ENCODE measurements at regions not wholly inside any gene's neighbourhood (a gene's known extent, or its start where the extent isn't known, plus 50 kb on each side); places are given as distances from the start of the nearest gene placed in this dataset.

- Histone ChIP-seq H3K36me3 (ENCODE audit: control insufficient read depth, insufficient read depth, low read length) (no peaks in the 10 kb centered on the region), H3K27me3 (replicated peaks; ENCODE audit: control insufficient read depth, insufficient read depth, low read length, poor library complexity, severe bottlenecking) (no peaks in the 10 kb centered on the region), H3K4me1 (ENCODE audit: control insufficient read depth, insufficient read depth, low read length, poor library complexity, severe bottlenecking) (no peaks in the 10 kb centered on the region), H3K27ac (ENCODE audit: insufficient read depth, low read length, poor library complexity, severe bottlenecking) (no peak overlapping the region), H3K9me3 (ENCODE audit: control insufficient read depth, low read length) (no peaks in the 10 kb centered on the region), H3K4me3 (ENCODE audit: insufficient read depth, low read depth, low read length, poor library complexity, severe bottlenecking) (no peak overlapping the region)
- no peak for DNase-seq
Measured at GRCh38 chr2:48251437-48252148, 62.9 kb upstream of the FOXN2 start.

GRCh38 chr2:48253301-48253700 is 61.2 kb upstream of the FOXN2 start:
- Histone ChIP-seq H3K27ac (ENCODE audit: insufficient read depth, low read length, poor library complexity, severe bottlenecking) (no peak overlapping the region), H3K27me3 (replicated peaks; ENCODE audit: control insufficient read depth, insufficient read depth, low read length, poor library complexity, severe bottlenecking) (no peaks in the 10 kb centered on the region), H3K36me3 (ENCODE audit: control insufficient read depth, insufficient read depth, low read length) (no peaks in the 10 kb centered on the region), H3K9me3 (ENCODE audit: control insufficient read depth, low read length) (no peaks in the 10 kb centered on the region), H3K4me1 (ENCODE audit: control insufficient read depth, insufficient read depth, low read length, poor library complexity, severe bottlenecking) (no peaks in the 10 kb centered on the region), H3K4me3 (ENCODE audit: insufficient read depth, low read depth, low read length, poor library complexity, severe bottlenecking) (no peak overlapping the region)
- no peak for DNase-seq

- H3K4me3 ChIP-seq (ENCODE audit: insufficient read depth, low read depth, low read length, poor library complexity, severe bottlenecking), result no peak overlapping the region
Measured at GRCh38 chr2:48254839-48255238, 59.6 kb upstream of the FOXN2 start.

GRCh38 chr2:48257456-48257855 is 57.0 kb upstream of the FOXN2 start:
- Histone ChIP-seq H3K4me1 (ENCODE audit: control insufficient read depth, insufficient read depth, low read length, poor library complexity, severe bottlenecking) (no peaks in the 10 kb centered on the region), H3K27ac (ENCODE audit: insufficient read depth, low read length, poor library complexity, severe bottlenecking) (no peak overlapping the region), H3K4me3 (ENCODE audit: insufficient read depth, low read depth, low read length, poor library complexity, severe bottlenecking) (no peak overlapping the region), H3K27me3 (replicated peaks; ENCODE audit: control insufficient read depth, insufficient read depth, low read length, poor library complexity, severe bottlenecking) (no peaks in the 10 kb centered on the region), H3K36me3 (ENCODE audit: control insufficient read depth, insufficient read depth, low read length) (no peaks in the 10 kb centered on the region), H3K9me3 (ENCODE audit: control insufficient read depth, low read length) (no peaks in the 10 kb centered on the region)
- DNase-seq, result no peak

More at GRCh38 chr2:48254839-48255238, 59.6 kb upstream of the FOXN2 start:
- Histone ChIP-seq H3K27ac (ENCODE audit: insufficient read depth, low read length, poor library complexity, severe bottlenecking) (no peak overlapping the region), H3K36me3 (ENCODE audit: control insufficient read depth, insufficient read depth, low read length) (no peaks in the 10 kb centered on the region), H3K9me3 (ENCODE audit: control insufficient read depth, low read length) (no peaks in the 10 kb centered on the region), H3K27me3 (replicated peaks; ENCODE audit: control insufficient read depth, insufficient read depth, low read length, poor library complexity, severe bottlenecking) (no peaks in the 10 kb centered on the region), H3K4me1 (ENCODE audit: control insufficient read depth, insufficient read depth, low read length, poor library complexity, severe bottlenecking) (no peaks in the 10 kb centered on the region)
- no peak for DNase-seq

GRCh38 chr2:48258481-48259149 is 55.9 kb upstream of the FOXN2 start:
- no peaks in the 10 kb centered on the region for H3K36me3 ChIP-seq (ENCODE audit: control insufficient read depth, insufficient read depth, low read length)
- no peaks in the 10 kb centered on the region for H3K9me3 ChIP-seq (ENCODE audit: control insufficient read depth, low read length)
- no peak overlapping the region for H3K27ac ChIP-seq (ENCODE audit: insufficient read depth, low read length, poor library complexity, severe bottlenecking)
- no peaks in the 10 kb centered on the region for H3K27me3 ChIP-seq (replicated peaks; ENCODE audit: control insufficient read depth, insufficient read depth, low read length, poor library complexity, severe bottlenecking)
- H3K4me1 ChIP-seq (ENCODE audit: control insufficient read depth, insufficient read depth, low read length, poor library complexity, severe bottlenecking), result no peaks in the 10 kb centered on the region
- DNase-seq, result no peak
- H3K4me3 ChIP-seq (ENCODE audit: insufficient read depth, low read depth, low read length, poor library complexity, severe bottlenecking), result no peak overlapping the region

- no peak overlapping the region for H3K27ac ChIP-seq (ENCODE audit: insufficient read depth, low read length, poor library complexity, severe bottlenecking)
- H3K4me1 ChIP-seq (ENCODE audit: control insufficient read depth, insufficient read depth, low read length, poor library complexity, severe bottlenecking), result no peaks in the 10 kb centered on the region
- H3K36me3 ChIP-seq (ENCODE audit: control insufficient read depth, insufficient read depth, low read length), result no peaks in the 10 kb centered on the region
- H3K9me3 ChIP-seq (ENCODE audit: control insufficient read depth, low read length), result no peaks in the 10 kb centered on the region
- H3K27me3 ChIP-seq (replicated peaks; ENCODE audit: control insufficient read depth, insufficient read depth, low read length, poor library complexity, severe bottlenecking), result no peaks in the 10 kb centered on the region
- DNase-seq, result no peak
- H3K4me3 ChIP-seq (ENCODE audit: insufficient read depth, low read depth, low read length, poor library complexity, severe bottlenecking), result no peak overlapping the region
Measured at GRCh38 chr2:48259811-48260210, 54.7 kb upstream of the FOXN2 start.

- DNase-seq, result no peak
- no peaks in the 10 kb centered on the region for H3K4me1 ChIP-seq (ENCODE audit: control insufficient read depth, insufficient read depth, low read length, poor library complexity, severe bottlenecking)
- no peaks in the 10 kb centered on the region for H3K36me3 ChIP-seq (ENCODE audit: control insufficient read depth, insufficient read depth, low read length)
- no peaks in the 10 kb centered on the region for H3K27me3 ChIP-seq (replicated peaks; ENCODE audit: control insufficient read depth, insufficient read depth, low read length, poor library complexity, severe bottlenecking)
- H3K4me3 ChIP-seq (ENCODE audit: insufficient read depth, low read depth, low read length, poor library complexity, severe bottlenecking), result no peak overlapping the region
- H3K9me3 ChIP-seq (ENCODE audit: control insufficient read depth, low read length), result no peaks in the 10 kb centered on the region
- no peak overlapping the region for H3K27ac ChIP-seq (ENCODE audit: insufficient read depth, low read length, poor library complexity, severe bottlenecking)
Measured at GRCh38 chr2:48264627-48265026, 49.9 kb upstream of the FOXN2 start.

All from effector memory CD4-positive, alpha-beta T cell (primary cell).